ENCODE measurements at regions not wholly inside any gene's neighbourhood (a gene's known extent, or its start where the extent isn't known, plus 50 kb on each side); places are given as distances from the start of the nearest gene placed in this dataset.
"Not testable (repeated sequence)": the region's sequence is repeated elsewhere in the genome, so short reads cannot be mapped to it uniquely, and the experiment has no call there.

- no peak for DNase-seq
- Histone ChIP-seq H3K4me1 (no peaks in the 10 kb centered on the region), H3K9me3 (peaks cover 0 to 4% (median 0%) of the 10 kb centered on the region in 4 donors), H3K4me3 (no peak overlapping the region), H3K27me3 (no peaks in the 10 kb centered on the region), H3K27ac (no peak overlapping the region), H3K36me3 (no peaks in the 10 kb centered on the region)
- TF ChIP-seq POLR2A (IDR thresholded peaks at IDR 0.05) (no peak), POLR2AphosphoS5 (IDR thresholded peaks at IDR 0.05) (no peak), CTCF (IDR thresholded peaks at IDR 0.05) (no peak), EP300 (IDR thresholded peaks at IDR 0.05) (no peak)
- intact Hi-C loops (cut with DNase I), result no loop called here
These were observed 224.4 kb downstream of the ICOS start for GRCh38 chr2:204160989-204161388.

GRCh38 chr2:204161886-204162285 lies 225.3 kb downstream of the ICOS start:
- no peak overlapping the region for H3K27ac ChIP-seq
- H3K9me3 ChIP-seq, result peaks cover 0 to 4% (median 0%) of the 10 kb centered on the region in 4 donors
- TF ChIP-seq EP300 (IDR thresholded peaks at IDR 0.05), result no peak
- no peaks in the 10 kb centered on the region for H3K4me1 ChIP-seq
- H3K36me3 ChIP-seq, result no peaks in the 10 kb centered on the region
- intact Hi-C loops (cut with DNase I), result no loop called here
- WGBS, 2 donors, result 85 to 88% methylated on average over 3 of the region's 3 CpGs
- no peak overlapping the region for H3K4me3 ChIP-seq
- DNase-seq, result no peak
- no peaks in the 10 kb centered on the region for H3K27me3 ChIP-seq

GRCh38 chr2:204166961-204167360 lies 230.4 kb downstream of the ICOS start:
- H3K9me3 ChIP-seq, result no peaks in the 10 kb centered on the region
- intact Hi-C loops (cut with DNase I), result no loop called here
- TF ChIP-seq CTCF (IDR thresholded peaks at IDR 0.05) (no peak), POLR2A (IDR thresholded peaks at IDR 0.05) (no peak), POLR2AphosphoS5 (IDR thresholded peaks at IDR 0.05) (no peak)

GRCh38 chr2:204167670-204168069 lies 231.1 kb downstream of the ICOS start:
- H3K9me3 ChIP-seq; H3K27ac ChIP-seq; H3K4me3 ChIP-seq; H3K27me3 ChIP-seq; DNase-seq; intact Hi-C loops (cut with DNase I); H3K4me1 ChIP-seq; H3K36me3 ChIP-seq: not testable (repeated sequence)
- 94 to 97% methylated on average over 6 of the region's 6 CpGs for WGBS, 2 donors

More at GRCh38 chr2:204166961-204167360, 230.4 kb downstream of the ICOS start:
- H3K4me3 ChIP-seq, result no peak overlapping the region
- H3K27ac ChIP-seq, result no peak overlapping the region
- DNase-seq, result no peak
- no peaks in the 10 kb centered on the region for H3K36me3 ChIP-seq
- 81 to 82% methylated on average over 3 of the region's 3 CpGs for WGBS, 2 donors
- H3K27me3 ChIP-seq, result no peaks in the 10 kb centered on the region
- H3K4me1 ChIP-seq, result no peaks in the 10 kb centered on the region

GRCh38 chr2:204170411-204170810 lies 233.8 kb downstream of the ICOS start:
- no peak for TF ChIP-seq CTCF (IDR thresholded peaks at IDR 0.05)
- no peak for TF ChIP-seq EP300 (IDR thresholded peaks at IDR 0.05)
- Histone ChIP-seq H3K4me3 (no peak overlapping the region), H3K4me1 (no peaks in the 10 kb centered on the region), H3K9me3 (no peaks in the 10 kb centered on the region), H3K27me3 (no peaks in the 10 kb centered on the region), H3K36me3 (no peaks in the 10 kb centered on the region), H3K27ac (no peak overlapping the region)
- 92 to 94% methylated on average over 4 of the region's 4 CpGs for WGBS, 2 donors
- no peak for DNase-seq
- intact Hi-C loops (cut with DNase I), result no loop called here

- Histone ChIP-seq H3K36me3 (no peaks in the 10 kb centered on the region), H3K9me3 (no peaks in the 10 kb centered on the region), H3K4me3 (no peak overlapping the region), H3K27ac (no peak overlapping the region), H3K27me3 (no peaks in the 10 kb centered on the region), H3K4me1 (no peaks in the 10 kb centered on the region)
- 78 to 82% methylated on average over 6 of the region's 6 CpGs for WGBS, 2 donors
- intact Hi-C loops (cut with DNase I), result no loop called here
- DNase-seq, result no peak
- TF ChIP-seq POLR2A (IDR thresholded peaks at IDR 0.05) (no peak), CTCF (IDR thresholded peaks at IDR 0.05) (no peak), EP300 (IDR thresholded peaks at IDR 0.05) (no peak), POLR2AphosphoS5 (IDR thresholded peaks at IDR 0.05) (no peak)
These were observed 235.0 kb downstream of the ICOS start for GRCh38 chr2:204171432-204172144.
